ENCODE measurements at regions not wholly inside any gene's neighbourhood (a gene's known extent, or its start where the extent isn't known, plus 50 kb on each side); places are given as distances from the start of the nearest gene placed in this dataset.

DNA sequence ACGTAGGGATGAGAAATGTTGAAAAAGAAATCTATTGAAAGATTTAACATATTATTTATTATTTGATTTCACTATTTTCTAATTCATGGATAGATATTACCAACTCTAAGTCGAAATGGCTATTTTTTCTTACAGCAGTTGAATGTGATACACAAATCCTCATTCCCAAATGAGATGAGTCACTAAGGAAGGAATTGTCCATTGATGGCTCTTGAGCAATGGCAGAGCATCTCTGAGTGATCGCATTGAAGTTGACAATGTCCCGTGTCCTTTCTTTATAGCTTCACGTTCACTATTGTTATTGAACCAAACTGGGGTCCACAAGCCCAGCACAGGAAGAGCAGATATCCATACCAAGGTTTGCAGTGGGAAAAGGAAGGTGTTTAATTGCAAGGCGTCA lies 648.3 kb upstream of the SPRY2 start:
- Histone ChIP-seq H3K36me3 (ENCODE audit: insufficient read depth, low read length) (no peaks in the 10 kb centered on the region), H3K9ac (ENCODE audit: low read length) (no peak overlapping the region), H3K9me2 (ENCODE audit: insufficient read depth, low read length) (no peaks in the 10 kb centered on the region), H3K9me3 (ENCODE audit: low read length) (peaks cover 4% of the 10 kb centered on the region), H4K20me1 (ENCODE audit: insufficient read depth) (no peaks in the 10 kb centered on the region), H3F3A (ENCODE audit: insufficient read depth, low read length, poor library complexity, severe bottlenecking) (no peaks in the 10 kb centered on the region), H3K4me3 (ENCODE audit: low read length) (no peak overlapping the region), H3K4me2 (ENCODE audit: low read length) (no peak overlapping the region), H2AFZ (ENCODE audit: low read depth, low read length) (no peak overlapping the region), H3K79me2 (replicated peaks; ENCODE audit: insufficient read depth, low read length) (no peaks in the 10 kb centered on the region), H3K27ac (ENCODE audit: low read length) (no peak overlapping the region), H3K27me3 (ENCODE audit: insufficient read depth, low read depth, low read length) (peaks cover 3% of the 10 kb centered on the region)
- TF ChIP-seq TAF1 (IDR thresholded peaks at IDR 0.05; ENCODE audit: low read depth) (no peak), POLR2AphosphoS5 (IDR thresholded peaks at IDR 0.05) (no peak), EP300 (conservative IDR thresholded peaks at IDR 0.05; ENCODE audit: poor library complexity, severe bottlenecking) (no peak), RAD21 (conservative IDR thresholded peaks at IDR 0.05) (no peak), MXI1 (conservative IDR thresholded peaks at IDR 0.05; ENCODE audit: poor library complexity, severe bottlenecking) (no peak), EZH2 (IDR thresholded peaks at IDR 0.05; ENCODE audit: borderline replicate concordance, insufficient read depth, low read length, poor library complexity, severe bottlenecking) (no peak), SMC3 (conservative IDR thresholded peaks at IDR 0.05; ENCODE audit: poor library complexity) (no peak)
- TF ChIP-seq, protein P1, sequence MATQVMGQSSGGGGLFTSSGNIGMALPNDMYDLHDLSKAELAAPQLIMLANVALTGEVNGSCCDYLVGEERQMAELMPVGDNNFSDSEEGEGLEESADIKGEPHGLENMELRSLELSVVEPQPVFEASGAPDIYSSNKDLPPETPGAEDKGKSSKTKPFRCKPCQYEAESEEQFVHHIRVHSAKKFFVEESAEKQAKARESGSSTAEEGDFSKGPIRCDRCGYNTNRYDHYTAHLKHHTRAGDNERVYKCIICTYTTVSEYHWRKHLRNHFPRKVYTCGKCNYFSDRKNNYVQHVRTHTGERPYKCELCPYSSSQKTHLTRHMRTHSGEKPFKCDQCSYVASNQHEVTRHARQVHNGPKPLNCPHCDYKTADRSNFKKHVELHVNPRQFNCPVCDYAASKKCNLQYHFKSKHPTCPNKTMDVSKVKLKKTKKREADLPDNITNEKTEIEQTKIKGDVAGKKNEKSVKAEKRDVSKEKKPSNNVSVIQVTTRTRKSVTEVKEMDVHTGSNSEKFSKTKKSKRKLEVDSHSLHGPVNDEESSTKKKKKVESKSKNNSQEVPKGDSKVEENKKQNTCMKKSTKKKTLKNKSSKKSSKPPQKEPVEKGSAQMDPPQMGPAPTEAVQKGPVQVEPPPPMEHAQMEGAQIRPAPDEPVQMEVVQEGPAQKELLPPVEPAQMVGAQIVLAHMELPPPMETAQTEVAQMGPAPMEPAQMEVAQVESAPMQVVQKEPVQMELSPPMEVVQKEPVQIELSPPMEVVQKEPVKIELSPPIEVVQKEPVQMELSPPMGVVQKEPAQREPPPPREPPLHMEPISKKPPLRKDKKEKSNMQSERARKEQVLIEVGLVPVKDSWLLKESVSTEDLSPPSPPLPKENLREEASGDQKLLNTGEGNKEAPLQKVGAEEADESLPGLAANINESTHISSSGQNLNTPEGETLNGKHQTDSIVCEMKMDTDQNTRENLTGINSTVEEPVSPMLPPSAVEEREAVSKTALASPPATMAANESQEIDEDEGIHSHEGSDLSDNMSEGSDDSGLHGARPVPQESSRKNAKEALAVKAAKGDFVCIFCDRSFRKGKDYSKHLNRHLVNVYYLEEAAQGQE (IDR thresholded peaks at IDR 0.05; ENCODE audit: borderline replicate concordance) = no peak
- TF ChIP-seq, protein P2, sequence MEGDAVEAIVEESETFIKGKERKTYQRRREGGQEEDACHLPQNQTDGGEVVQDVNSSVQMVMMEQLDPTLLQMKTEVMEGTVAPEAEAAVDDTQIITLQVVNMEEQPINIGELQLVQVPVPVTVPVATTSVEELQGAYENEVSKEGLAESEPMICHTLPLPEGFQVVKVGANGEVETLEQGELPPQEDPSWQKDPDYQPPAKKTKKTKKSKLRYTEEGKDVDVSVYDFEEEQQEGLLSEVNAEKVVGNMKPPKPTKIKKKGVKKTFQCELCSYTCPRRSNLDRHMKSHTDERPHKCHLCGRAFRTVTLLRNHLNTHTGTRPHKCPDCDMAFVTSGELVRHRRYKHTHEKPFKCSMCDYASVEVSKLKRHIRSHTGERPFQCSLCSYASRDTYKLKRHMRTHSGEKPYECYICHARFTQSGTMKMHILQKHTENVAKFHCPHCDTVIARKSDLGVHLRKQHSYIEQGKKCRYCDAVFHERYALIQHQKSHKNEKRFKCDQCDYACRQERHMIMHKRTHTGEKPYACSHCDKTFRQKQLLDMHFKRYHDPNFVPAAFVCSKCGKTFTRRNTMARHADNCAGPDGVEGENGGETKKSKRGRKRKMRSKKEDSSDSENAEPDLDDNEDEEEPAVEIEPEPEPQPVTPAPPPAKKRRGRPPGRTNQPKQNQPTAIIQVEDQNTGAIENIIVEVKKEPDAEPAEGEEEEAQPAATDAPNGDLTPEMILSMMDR (IDR thresholded peaks at IDR 0.05; ENCODE audit: poor library complexity, severe bottlenecking) = no peak

DNA sequence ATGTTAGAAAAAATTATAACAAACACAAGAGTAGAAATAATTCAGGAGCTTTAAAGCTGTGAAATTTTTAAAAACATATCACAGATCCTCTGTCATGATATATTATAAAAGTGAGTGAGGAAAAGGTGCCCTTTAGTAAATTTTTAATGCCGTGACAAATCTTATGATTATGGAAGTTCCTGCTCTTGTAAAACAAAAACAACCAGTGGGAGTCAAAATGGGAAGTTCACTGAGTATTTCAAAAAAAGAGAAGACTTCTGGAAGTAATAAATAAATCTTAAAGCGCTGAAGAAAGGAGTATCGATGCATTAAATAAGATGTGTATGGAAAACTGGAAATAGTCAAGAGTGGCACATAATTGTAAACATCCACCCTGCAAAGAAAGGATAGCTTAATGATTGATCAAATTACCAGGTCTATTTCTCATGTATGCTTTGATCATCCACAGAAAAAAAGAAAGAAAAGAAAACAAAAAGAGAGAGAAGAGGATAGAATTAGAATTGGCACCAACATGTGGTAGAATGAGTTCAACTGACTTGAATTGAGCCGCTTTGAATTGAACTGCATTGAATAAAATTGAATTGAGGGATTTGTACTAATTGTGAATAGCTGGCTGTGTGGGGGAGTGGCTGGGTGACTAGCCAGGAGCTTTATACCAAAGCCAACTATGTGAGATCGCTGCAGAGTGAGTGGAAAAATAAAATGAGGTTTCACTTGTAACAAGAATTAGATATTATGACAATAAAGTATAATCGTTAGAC lies 647.6 kb upstream of the SPRY2 start:
- no peaks in the 10 kb centered on the region for H4K20me1 ChIP-seq (ENCODE audit: insufficient read depth)
- TF ChIP-seq TAF1 (IDR thresholded peaks at IDR 0.05; ENCODE audit: low read depth) (no peak), EP300 (conservative IDR thresholded peaks at IDR 0.05; ENCODE audit: poor library complexity, severe bottlenecking) (no peak), MXI1 (conservative IDR thresholded peaks at IDR 0.05; ENCODE audit: poor library complexity, severe bottlenecking) (no peak), POLR2AphosphoS5 (IDR thresholded peaks at IDR 0.05) (no peak), RAD21 (conservative IDR thresholded peaks at IDR 0.05) (no peak), SMC3 (conservative IDR thresholded peaks at IDR 0.05; ENCODE audit: poor library complexity) (no peak), EZH2 (IDR thresholded peaks at IDR 0.05; ENCODE audit: borderline replicate concordance, insufficient read depth, low read length, poor library complexity, severe bottlenecking) (no peak)
- TF ChIP-seq, protein P1 (IDR thresholded peaks at IDR 0.05; ENCODE audit: borderline replicate concordance) = no peak
- TF ChIP-seq, protein P2 (IDR thresholded peaks at IDR 0.05; ENCODE audit: poor library complexity, severe bottlenecking) = no peak
- H3K27ac ChIP-seq (ENCODE audit: low read length) = no peak overlapping the region
- no peaks in the 10 kb centered on the region for H3K9me2 ChIP-seq (ENCODE audit: insufficient read depth, low read length)
- peaks cover 4% of the 10 kb centered on the region for H3K9me3 ChIP-seq (ENCODE audit: low read length)
- no peak overlapping the region for H3K9ac ChIP-seq (ENCODE audit: low read length)
- no peaks in the 10 kb centered on the region for H3F3A ChIP-seq (ENCODE audit: insufficient read depth, low read length, poor library complexity, severe bottlenecking)
- peaks cover 3% of the 10 kb centered on the region for H3K27me3 ChIP-seq (ENCODE audit: insufficient read depth, low read depth, low read length)
- H3K4me3 ChIP-seq (ENCODE audit: low read length) = no peak overlapping the region
- H3K79me2 ChIP-seq (replicated peaks; ENCODE audit: insufficient read depth, low read length) = no peaks in the 10 kb centered on the region
- H2AFZ ChIP-seq (ENCODE audit: low read depth, low read length) = no peak overlapping the region
- no peaks in the 10 kb centered on the region for H3K36me3 ChIP-seq (ENCODE audit: insufficient read depth, low read length)
- no peak overlapping the region for H3K4me2 ChIP-seq (ENCODE audit: low read length)
